ENCODE measurements at regions not wholly inside any gene's neighbourhood (a gene's known extent, or its start where the extent isn't known, plus 50 kb on each side); places are given as distances from the start of the nearest gene placed in this dataset.

DNA sequence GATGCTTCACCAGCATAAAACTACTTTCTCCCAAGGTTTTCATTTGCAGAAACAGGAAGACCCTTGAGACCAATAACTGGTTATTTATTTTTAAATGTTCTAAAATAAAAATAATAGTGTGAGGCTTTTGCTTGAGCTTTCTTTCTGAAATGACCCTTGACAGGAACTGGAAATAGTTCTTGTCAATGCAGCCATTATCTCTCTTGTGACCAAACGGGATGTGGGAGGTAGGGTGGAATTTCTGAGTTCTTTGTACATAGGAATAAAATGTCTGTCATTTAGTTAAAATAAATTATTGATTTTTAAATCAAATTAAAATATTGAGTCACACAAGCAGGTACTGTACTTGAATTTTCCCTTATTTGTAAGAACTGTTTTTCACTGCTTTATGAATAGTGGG lies 110.2 kb upstream of the CCN2 start:
- TF ChIP-seq EZH2 (IDR thresholded peaks at IDR 0.05) = no peak
- TF ChIP-seq, protein P1, sequence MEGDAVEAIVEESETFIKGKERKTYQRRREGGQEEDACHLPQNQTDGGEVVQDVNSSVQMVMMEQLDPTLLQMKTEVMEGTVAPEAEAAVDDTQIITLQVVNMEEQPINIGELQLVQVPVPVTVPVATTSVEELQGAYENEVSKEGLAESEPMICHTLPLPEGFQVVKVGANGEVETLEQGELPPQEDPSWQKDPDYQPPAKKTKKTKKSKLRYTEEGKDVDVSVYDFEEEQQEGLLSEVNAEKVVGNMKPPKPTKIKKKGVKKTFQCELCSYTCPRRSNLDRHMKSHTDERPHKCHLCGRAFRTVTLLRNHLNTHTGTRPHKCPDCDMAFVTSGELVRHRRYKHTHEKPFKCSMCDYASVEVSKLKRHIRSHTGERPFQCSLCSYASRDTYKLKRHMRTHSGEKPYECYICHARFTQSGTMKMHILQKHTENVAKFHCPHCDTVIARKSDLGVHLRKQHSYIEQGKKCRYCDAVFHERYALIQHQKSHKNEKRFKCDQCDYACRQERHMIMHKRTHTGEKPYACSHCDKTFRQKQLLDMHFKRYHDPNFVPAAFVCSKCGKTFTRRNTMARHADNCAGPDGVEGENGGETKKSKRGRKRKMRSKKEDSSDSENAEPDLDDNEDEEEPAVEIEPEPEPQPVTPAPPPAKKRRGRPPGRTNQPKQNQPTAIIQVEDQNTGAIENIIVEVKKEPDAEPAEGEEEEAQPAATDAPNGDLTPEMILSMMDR (IDR thresholded peaks at IDR 0.05) = no peak

All from neural progenitor cell (in vitro differentiated cells).